GM12878 (cell line): ENCODE measurements at regions not wholly inside any gene's neighbourhood (a gene's known extent, or its start where the extent isn't known, plus 50 kb on each side); places are given as distances from the start of the nearest gene placed in this dataset.

Experiments
- ATAC-seq: fragments of 200-7000 bp; cut with Tn5 transposase; 3 replicates; pipeline ENCODE4 v1.9.1; 2020; ENCODE audit warnings: mild to moderate bottlenecking, moderate library complexity
- BruUV-seq: library from RNA; stranded (reverse); fragments of 400-500 nt; replicated peaks from 2 replicates; lab custom pipeline; 2021; lab: Mats Ljungman, UMichigan
- CTCF ChIA-PET: fragments of 300-600 bp; sonication (Branson Sonifier 250); formaldehyde crosslinking; extraction: SDS; loops from one replicate; lab custom pipeline; 2021; ENCODE audit warnings: inconsistent platforms; lab: Yijun Ruan, JAX
- POLR2A ChIA-PET: fragments of 350-600 bp; formaldehyde crosslinking; extraction: SDS; loops from one replicate; lab custom pipeline; 2021; ENCODE audit warnings: inconsistent platforms; lab: Charles Lee
- RAD21 ChIA-PET: fragments of 300-600 bp; sonication (Branson Sonifier 250); formaldehyde crosslinking; loops from one replicate; lab custom pipeline; 2023; ENCODE audit warnings: antibody characterized with exemption; ENCODE audit not compliant: unreplicated experiment; lab: Charles Lee
- SMC1A ChIA-PET: fragments of 300-600 bp; sonication (Branson Sonifier 250); formaldehyde crosslinking; loops from one replicate; lab custom pipeline; 2023; ENCODE audit not compliant: unreplicated experiment, uncharacterized antibody; lab: Charles Lee
- DNase-seq: peaks from one replicate; pipeline ENCODE4 v3.0.0-alpha.2; 2011; ENCODE audit warnings: low read depth, low spot score
- FAIRE-seq: peaks from 3 replicates; lab custom pipeline; 2011; peaks lifted over from hg19 to GRCh38; lab: Jason Lieb, UNC
- H2AFZ ChIP-seq: 2 replicates; pipeline ENCODE4 v1.6.0; 2011; ENCODE audit warnings: low read depth, low read length, control low read depth; ENCODE audit not compliant: control insufficient read depth
- H3K27ac ChIP-seq: 2 replicates; pipeline ENCODE4 v1.5.1; 2011; ENCODE audit warnings: control low read depth; ENCODE audit not compliant: control insufficient read depth, insufficient read depth
- H3K27me3 ChIP-seq, 2 experiments: replicated peaks in 1 of 2; 2 replicates each; pipeline versions ENCODE4 v1.6.0 to v1.6.1; 2011; ENCODE audit warnings: low read length in 1 of 2; ENCODE audit not compliant: control insufficient read depth in 2 of 2, insufficient read depth in 2 of 2
- H3K36me3 ChIP-seq, 2 experiments: 2 replicates each; pipeline ENCODE4 v1.5.1; 2011; ENCODE audit warnings: low read length in 1 of 2; ENCODE audit not compliant: control insufficient read depth in 2 of 2, insufficient read depth in 2 of 2
- H3K4me1 ChIP-seq: 2 replicates; pipeline ENCODE4 v1.6.1; 2011; ENCODE audit warnings: mild to moderate bottlenecking, low read length, moderate library complexity, mixed read lengths; ENCODE audit not compliant: control insufficient read depth, insufficient read depth
- H3K4me2 ChIP-seq: 2 replicates; pipeline ENCODE4 v1.6.0; 2011; ENCODE audit warnings: control low read depth; ENCODE audit not compliant: control insufficient read depth, insufficient read depth
- H3K4me3 ChIP-seq: fragments of 200-600 bp; sonication (generic); 2 replicates; pipeline ENCODE4 v1.5.1; 2016
- H3K79me2 ChIP-seq: 2 replicates; pipeline ENCODE4 v1.6.0; 2011; ENCODE audit warnings: low read length; ENCODE audit not compliant: control insufficient read depth, insufficient read depth
- H3K9ac ChIP-seq: 2 replicates; pipeline ENCODE4 v1.8.0; 2011; ENCODE audit warnings: low read length, control low read depth, mixed read lengths; ENCODE audit not compliant: control insufficient read depth, insufficient read depth
- H3K9me3 ChIP-seq: replicated peaks from 3 replicates; pipeline ENCODE4 v1.5.1; 2011; ENCODE audit warnings: mild to moderate bottlenecking, low read length; ENCODE audit not compliant: control insufficient read depth, insufficient read depth
- H4K20me1 ChIP-seq: 2 replicates; pipeline ENCODE4 v1.6.0; 2011; ENCODE audit not compliant: control insufficient read depth, insufficient read depth
- BHLHE40 ChIP-seq, 2 experiments: fragments of 450-650 bp in 1 of 2; IDR thresholded peaks; 2 replicates each; pipeline ENCODE4 v1.6.1; 2011 to 2017; ENCODE audit warnings: low read depth in 2 of 2, borderline replicate concordance in 1 of 2, improper control_type of control experiment in 1 of 2, low read length in 1 of 2, mild to moderate bottlenecking in 1 of 2
- BMI1 ChIP-seq: fragments of 450-650 bp; IDR thresholded peaks from 2 replicates; pipeline ENCODE4 v1.6.1; 2016; ENCODE audit warnings: mild to moderate bottlenecking, moderate library complexity, borderline replicate concordance
- FOXM1 ChIP-seq: IDR thresholded peaks from 2 replicates; pipeline ENCODE4 v1.6.1; 2012; ENCODE audit warnings: low read depth, mild to moderate bottlenecking, inconsistent platforms, low read length, moderate library complexity
- IKZF2 ChIP-seq, 2 experiments: fragments of 450-650 bp; IDR thresholded peaks; 2 replicates each; pipeline ENCODE4 v1.6.1; 2017; ENCODE audit warnings: mild to moderate bottlenecking in 2 of 2, moderate library complexity in 2 of 2
- JUND ChIP-seq: IDR thresholded peaks from 2 replicates; pipeline ENCODE4 v1.6.1; 2012; ENCODE audit warnings: low read depth, mild to moderate bottlenecking, low read length, improper control_type of control experiment, moderate library complexity
- POU2F2 ChIP-seq: IDR thresholded peaks from 3 replicates; pipeline ENCODE4 v1.6.1; 2011; ENCODE audit warnings: low read depth, mild to moderate bottlenecking, low read length, borderline replicate concordance
- SREBF1 ChIP-seq: IDR thresholded peaks from 2 replicates; pipeline ENCODE4 v1.6.1; 2012; ENCODE audit warnings: mild to moderate bottlenecking, low read length
- ZNF687 ChIP-seq: fragments of 450-650 bp; IDR thresholded peaks from 2 replicates; pipeline ENCODE4 v1.6.1; 2017; ENCODE audit warnings: mild to moderate bottlenecking, moderate library complexity
- WGBS: methylation state at CpG from one replicate; pipeline ENCODE4 v1.1.6; 2016; ENCODE audit warnings: low lambda C conversion rate; ENCODE audit not compliant: insufficient replicate concordance, insufficient coverage; ENCODE audit errors: missing lambda C conversion rate; 5-methylcytosine and 5-hydroxymethylcytosine counted together
- in situ Hi-C: fragments of 300-500 bp; cut with MboI; formaldehyde crosslinking; loops from 9 replicates; pipeline ENCODE4 v1.14.3; 2018; ENCODE audit warnings: mixed read lengths
- intact Hi-C: fragments of 100-400 bp; cut with micrococcal nuclease; formaldehyde crosslinking; loops from one replicate; pipeline ENCODE4 v1.14.2; 2022; ENCODE audit not compliant: unreplicated experiment
- TF ChIP-seq, protein P1 (sequence below): IDR thresholded peaks from 2 replicates; pipeline ENCODE4 v1.6.1; 2012; ENCODE audit warnings: low read depth, low read length, improper control_type of control experiment

DNA sequence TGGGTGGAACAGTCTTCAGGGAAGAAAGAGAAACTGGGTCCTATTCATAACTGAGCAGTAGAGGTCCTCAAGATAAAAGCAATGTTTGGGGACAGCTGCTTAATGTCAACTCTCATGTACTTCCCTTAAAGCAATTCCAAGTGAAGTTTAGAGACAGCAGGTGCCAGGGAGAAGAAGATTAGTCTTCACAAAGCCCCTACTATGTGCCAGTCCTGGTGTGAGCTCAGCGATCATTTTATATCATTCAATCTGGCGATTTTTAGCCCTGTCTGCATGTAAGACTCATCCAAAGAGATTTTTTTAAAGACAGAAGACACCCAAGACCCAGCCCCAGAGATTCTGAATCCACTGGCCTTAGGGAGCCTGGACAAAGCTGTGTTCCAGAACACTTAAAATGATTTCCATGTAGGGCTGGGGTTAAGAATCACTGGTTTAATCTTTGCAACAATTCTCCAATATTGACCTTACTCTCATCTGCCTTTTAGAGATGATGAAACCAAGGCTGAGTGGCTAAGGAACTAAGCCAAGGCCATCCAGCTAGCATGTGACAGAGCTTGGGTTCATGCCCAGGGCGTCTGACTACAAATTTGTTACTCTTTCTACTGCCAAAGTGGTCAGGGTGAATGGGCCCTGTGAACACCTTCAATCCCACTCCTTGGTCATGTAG lies 404.5 kb upstream of the TBX3 start:
- DNase-seq (no peak), ATAC-seq (no peak), FAIRE-seq (no peak)
- no peak overlapping the region for H3K27ac ChIP-seq
- no peaks in the 10 kb centered on the region for H3K4me1 ChIP-seq
- H3K9me3 ChIP-seq, result no peaks in the 10 kb centered on the region
- intact Hi-C loops, result no loop called here
- no TSS peak for BruUV-seq
- H3K4me3 ChIP-seq, result no peak overlapping the region
- TF ChIP-seq BMI1 (no peak), POU2F2 (no peak), JUND (no peak), SREBF1 (no peak), FOXM1 (no peak), IKZF2 (IDR thresholded peaks at IDR 0.05) (no peak), ZNF687 (no peak), BHLHE40 (IDR thresholded peaks at IDR 0.05; ENCODE audit: borderline replicate concordance in 1 of 2, low read depth in 2 of 2, low read length in 1 of 2) (no peak)
- TF ChIP-seq, protein P1, sequence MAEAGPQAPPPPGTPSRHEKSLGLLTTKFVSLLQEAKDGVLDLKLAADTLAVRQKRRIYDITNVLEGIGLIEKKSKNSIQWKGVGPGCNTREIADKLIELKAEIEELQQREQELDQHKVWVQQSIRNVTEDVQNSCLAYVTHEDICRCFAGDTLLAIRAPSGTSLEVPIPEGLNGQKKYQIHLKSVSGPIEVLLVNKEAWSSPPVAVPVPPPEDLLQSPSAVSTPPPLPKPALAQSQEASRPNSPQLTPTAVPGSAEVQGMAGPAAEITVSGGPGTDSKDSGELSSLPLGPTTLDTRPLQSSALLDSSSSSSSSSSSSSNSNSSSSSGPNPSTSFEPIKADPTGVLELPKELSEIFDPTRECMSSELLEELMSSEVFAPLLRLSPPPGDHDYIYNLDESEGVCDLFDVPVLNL, result no peak
- H3K27me3 ChIP-seq, result no peaks in the 10 kb centered on the region
- ChIA-PET RAD21 (no interaction called here), POLR2A (no interaction called here), CTCF (no interaction called here), SMC1A (no interaction called here)
- no peak overlapping the region for H3K4me2 ChIP-seq
- in situ Hi-C loops, result no loop called here
- no peaks in the 10 kb centered on the region for H4K20me1 ChIP-seq
- WGBS, result 33% methylated on average over 3 of the region's 3 CpGs
- H3K36me3 ChIP-seq, result no peaks in the 10 kb centered on the region
- H3K9ac ChIP-seq, result no peak overlapping the region
- H3K79me2 ChIP-seq, result no peaks in the 10 kb centered on the region
- no peak overlapping the region for H2AFZ ChIP-seq
